ENCODE measurements at regions not wholly inside any gene's neighbourhood (a gene's known extent, or its start where the extent isn't known, plus 50 kb on each side); places are given as distances from the start of the nearest gene placed in this dataset.

DNA sequence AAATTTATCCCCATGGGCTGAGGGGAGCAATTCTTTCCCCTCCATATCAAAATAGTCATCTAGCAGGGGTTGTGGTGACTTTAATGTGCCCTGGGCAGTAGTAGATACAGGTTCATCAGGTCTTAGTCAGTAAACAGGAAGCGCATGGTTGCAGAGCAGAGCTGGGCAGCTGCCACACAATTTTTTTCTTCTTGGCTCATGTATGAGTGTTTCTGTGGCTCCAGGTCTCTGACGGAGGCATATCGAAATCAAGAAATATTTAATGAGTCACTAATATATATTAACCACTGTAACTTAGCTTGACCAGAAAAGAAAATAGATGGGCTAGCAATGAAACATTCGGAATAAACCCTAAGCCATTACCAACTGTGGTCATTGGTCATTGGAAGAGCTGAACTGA, 68.4 kb upstream of the UBL3 start:
- H3K36me3 Mint-ChIP-seq (ENCODE audit: low read depth) = no peaks in the 10 kb centered on the region
- Histone ChIP-seq H3K27ac (ENCODE audit: low read depth in 1 of 2, low read length in 2 of 2) (no peak overlapping the region), H3K4me3 (ENCODE audit: low read length) (no peak overlapping the region), H3K4me1 (ENCODE audit: insufficient read depth, low read length) (peaks cover 12% of the 10 kb centered on the region), H3K27me3 (ENCODE audit: control insufficient read depth in 1 of 2, insufficient read depth in 2 of 2, low read length in 2 of 2) (no peaks in the 10 kb centered on the region), H3K36me3 (ENCODE audit: insufficient read depth, low read length) (no peaks in the 10 kb centered on the region), H3K9me3 (ENCODE audit: control insufficient read depth in 1 of 2, insufficient read depth in 1 of 2, low read length in 2 of 2) (no peaks in the 10 kb centered on the region)
- no peak for ATAC-seq (ENCODE audit: poor library complexity)
- TF ChIP-seq, protein P1, sequence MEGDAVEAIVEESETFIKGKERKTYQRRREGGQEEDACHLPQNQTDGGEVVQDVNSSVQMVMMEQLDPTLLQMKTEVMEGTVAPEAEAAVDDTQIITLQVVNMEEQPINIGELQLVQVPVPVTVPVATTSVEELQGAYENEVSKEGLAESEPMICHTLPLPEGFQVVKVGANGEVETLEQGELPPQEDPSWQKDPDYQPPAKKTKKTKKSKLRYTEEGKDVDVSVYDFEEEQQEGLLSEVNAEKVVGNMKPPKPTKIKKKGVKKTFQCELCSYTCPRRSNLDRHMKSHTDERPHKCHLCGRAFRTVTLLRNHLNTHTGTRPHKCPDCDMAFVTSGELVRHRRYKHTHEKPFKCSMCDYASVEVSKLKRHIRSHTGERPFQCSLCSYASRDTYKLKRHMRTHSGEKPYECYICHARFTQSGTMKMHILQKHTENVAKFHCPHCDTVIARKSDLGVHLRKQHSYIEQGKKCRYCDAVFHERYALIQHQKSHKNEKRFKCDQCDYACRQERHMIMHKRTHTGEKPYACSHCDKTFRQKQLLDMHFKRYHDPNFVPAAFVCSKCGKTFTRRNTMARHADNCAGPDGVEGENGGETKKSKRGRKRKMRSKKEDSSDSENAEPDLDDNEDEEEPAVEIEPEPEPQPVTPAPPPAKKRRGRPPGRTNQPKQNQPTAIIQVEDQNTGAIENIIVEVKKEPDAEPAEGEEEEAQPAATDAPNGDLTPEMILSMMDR (IDR thresholded peaks at IDR 0.05) = no peak
- no peaks in the 10 kb centered on the region for H3K9me3 Mint-ChIP-seq
- H3K4me3 Mint-ChIP-seq = no peak overlapping the region
- peaks cover 33% of the 10 kb centered on the region for H3K4me1 Mint-ChIP-seq (ENCODE audit: low read depth)
- no peak overlapping the region for H3K27ac Mint-ChIP-seq
- ChIA-PET CTCF (no interaction called here), POLR2A (interaction anchor here (2.2 to 7.0 kb wide), 2 partner anchors 17 to 68 kb away, joined by 5 to 53 read pairs; partner anchors contain the start of gene UBL3)
- DNase-seq = no peak
- H3K27me3 Mint-ChIP-seq = no peaks in the 10 kb centered on the region
- intact Hi-C loops (cut with DNase I, micrococcal nuclease) = no loop called here

DNA sequence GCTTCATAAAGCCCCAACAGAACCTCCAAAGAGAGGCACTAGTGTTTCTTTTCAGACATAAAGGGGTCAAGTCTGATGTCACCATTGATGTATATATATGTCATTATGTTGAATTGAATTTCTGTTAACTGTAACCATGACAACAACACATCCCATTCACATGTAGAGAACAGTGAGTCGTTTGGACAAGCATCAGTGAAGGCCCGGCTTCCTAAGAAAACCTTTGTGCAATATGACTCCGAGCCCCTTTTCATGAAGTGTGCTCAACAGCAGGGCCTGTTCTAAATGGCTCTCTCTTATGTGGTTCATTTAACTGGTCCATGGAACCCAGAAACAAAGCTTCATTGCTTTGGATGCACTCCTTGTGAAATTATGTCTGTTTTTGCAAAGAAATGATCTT, 67.2 kb upstream of the UBL3 start:
- H3K27me3 Mint-ChIP-seq = no peaks in the 10 kb centered on the region
- DNase-seq (no peak), ATAC-seq (ENCODE audit: poor library complexity) (no peak)
- intact Hi-C loops (cut with DNase I, micrococcal nuclease) = no loop called here
- H3K36me3 Mint-ChIP-seq (ENCODE audit: low read depth) = no peaks in the 10 kb centered on the region
- ChIA-PET CTCF (no interaction called here), POLR2A (interaction anchor here (0.7 kb wide), 1 partner anchor 9 kb away, joined by 3 read pairs; no protein-coding TSS in a partner anchor)
- no peaks in the 10 kb centered on the region for H3K9me3 Mint-ChIP-seq
- Histone ChIP-seq H3K27ac (ENCODE audit: low read depth in 1 of 2, low read length in 2 of 2) (no peak overlapping the region), H3K4me1 (ENCODE audit: insufficient read depth, low read length) (peaks cover 7% of the 10 kb centered on the region), H3K4me3 (ENCODE audit: low read length) (no peak overlapping the region), H3K36me3 (ENCODE audit: insufficient read depth, low read length) (no peaks in the 10 kb centered on the region), H3K27me3 (ENCODE audit: control insufficient read depth in 1 of 2, insufficient read depth in 2 of 2, low read length in 2 of 2) (no peaks in the 10 kb centered on the region), H3K9me3 (ENCODE audit: control insufficient read depth in 1 of 2, insufficient read depth in 1 of 2, low read length in 2 of 2) (no peaks in the 10 kb centered on the region)
- TF ChIP-seq, protein P1 (IDR thresholded peaks at IDR 0.05) = no peak
- no peak overlapping the region for H3K27ac Mint-ChIP-seq
- no peak overlapping the region for H3K4me3 Mint-ChIP-seq
- peaks cover 22% of the 10 kb centered on the region for H3K4me1 Mint-ChIP-seq (ENCODE audit: low read depth)

DNA sequence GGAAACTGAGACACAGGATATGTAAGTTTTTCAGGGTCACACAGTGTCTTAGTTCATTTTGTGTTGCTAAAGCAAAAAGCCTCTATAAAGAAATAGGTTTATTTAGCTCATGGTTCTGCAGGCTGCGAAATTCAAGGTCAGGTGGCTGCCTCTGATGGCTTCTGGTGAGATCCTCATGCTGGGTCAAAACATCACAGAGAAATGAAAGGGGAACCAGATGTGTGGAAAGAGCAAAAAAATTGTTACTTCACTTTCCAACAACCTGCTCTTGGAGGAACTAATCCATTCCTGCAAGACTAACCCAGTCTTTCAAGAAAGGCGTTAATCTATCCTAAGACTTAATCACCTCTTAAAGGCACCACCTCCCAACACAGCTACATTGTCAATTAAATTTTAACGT, 64.2 kb upstream of the UBL3 start:
- H3K36me3 ChIP-seq (ENCODE audit: insufficient read depth, low read length) = no peaks in the 10 kb centered on the region
- ATAC-seq (ENCODE audit: poor library complexity) (no peak), DNase-seq (no peak)
- TF ChIP-seq, protein P1 (IDR thresholded peaks at IDR 0.05) = no peak
- no peak overlapping the region for H3K4me3 ChIP-seq (ENCODE audit: low read length)
- no peak overlapping the region for H3K4me3 Mint-ChIP-seq
- no peak overlapping the region for H3K27ac ChIP-seq (ENCODE audit: low read depth in 1 of 2, low read length in 2 of 2)
- H3K9me3 Mint-ChIP-seq = no peaks in the 10 kb centered on the region
- peaks cover 7% of the 10 kb centered on the region for H3K4me1 ChIP-seq (ENCODE audit: insufficient read depth, low read length)
- H3K27ac Mint-ChIP-seq = no peak overlapping the region
- H3K27me3 Mint-ChIP-seq = no peaks in the 10 kb centered on the region
- ChIA-PET CTCF (no interaction called here), POLR2A (no interaction called here)
- H3K9me3 ChIP-seq (ENCODE audit: control insufficient read depth in 1 of 2, insufficient read depth in 1 of 2, low read length in 2 of 2) = no peaks in the 10 kb centered on the region
- intact Hi-C loops (cut with DNase I, micrococcal nuclease) = no loop called here
- no peaks in the 10 kb centered on the region for H3K27me3 ChIP-seq (ENCODE audit: control insufficient read depth in 1 of 2, insufficient read depth in 2 of 2, low read length in 2 of 2)
- peaks cover 13% of the 10 kb centered on the region for H3K4me1 Mint-ChIP-seq (ENCODE audit: low read depth)
- no peaks in the 10 kb centered on the region for H3K36me3 Mint-ChIP-seq (ENCODE audit: low read depth)
